DMS53 treated with DMSO at 0.1 percent for 48 hours (cell line): ENCODE measurements at regions not wholly inside any gene's neighbourhood (a gene's known extent, or its start where the extent isn't known, plus 50 kb on each side); places are given as distances from the start of the nearest gene placed in this dataset.
"Not testable (repeated sequence)": the region's sequence is repeated elsewhere in the genome, so short reads cannot be mapped to it uniquely, and the experiment has no call there.

Experiments
- DNase-seq: peaks from one replicate; lab custom pipeline; 2025; ENCODE audit not compliant: unreplicated experiment; lab: John Stamatoyannopoulos, UW

DNA sequence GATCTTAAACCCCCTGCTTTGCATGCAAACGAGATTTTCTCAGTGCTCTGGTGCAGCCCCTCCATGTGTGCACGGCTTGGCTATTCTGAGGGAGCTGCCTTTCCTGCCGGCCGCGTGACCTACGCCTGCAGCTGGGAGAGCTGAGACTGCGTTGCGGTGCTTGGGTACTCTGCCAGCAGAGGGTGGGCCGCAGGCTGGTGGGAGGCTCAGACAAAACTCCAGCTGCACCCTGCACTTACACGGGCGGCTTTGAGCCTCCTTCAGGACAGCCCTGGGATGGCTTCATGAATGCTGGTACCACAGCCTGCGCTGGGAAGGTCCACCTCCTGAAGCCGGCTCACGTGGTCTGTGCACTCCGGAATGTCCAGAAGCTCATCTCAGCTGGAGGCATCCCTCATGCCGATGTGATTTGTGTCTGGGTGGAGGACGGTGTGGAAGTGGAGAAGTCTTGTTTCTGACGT, 223.7 kb downstream of the DLL1 start:
- no peak for DNase-seq

DNA sequence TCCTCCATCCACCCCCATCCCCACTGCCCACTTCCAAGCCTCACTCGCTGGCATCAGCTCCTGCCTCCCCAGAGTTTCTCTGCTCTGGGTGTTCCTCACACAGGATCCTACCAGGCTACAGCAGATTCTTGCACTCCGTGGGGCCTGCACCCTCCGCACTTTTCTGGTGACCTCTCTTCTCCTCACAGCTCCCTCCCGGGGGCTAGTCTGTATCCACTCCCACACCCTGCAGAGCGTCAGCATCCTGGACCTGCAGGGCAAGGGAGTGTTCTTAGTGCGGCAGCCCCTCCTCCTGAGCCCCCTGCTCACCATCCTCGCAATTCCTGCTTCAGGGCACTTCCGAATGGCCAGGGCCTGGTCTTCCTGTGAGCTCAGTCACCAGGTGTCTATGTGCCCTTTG, 224.2 kb downstream of the DLL1 start:
- no peak for DNase-seq

DNA sequence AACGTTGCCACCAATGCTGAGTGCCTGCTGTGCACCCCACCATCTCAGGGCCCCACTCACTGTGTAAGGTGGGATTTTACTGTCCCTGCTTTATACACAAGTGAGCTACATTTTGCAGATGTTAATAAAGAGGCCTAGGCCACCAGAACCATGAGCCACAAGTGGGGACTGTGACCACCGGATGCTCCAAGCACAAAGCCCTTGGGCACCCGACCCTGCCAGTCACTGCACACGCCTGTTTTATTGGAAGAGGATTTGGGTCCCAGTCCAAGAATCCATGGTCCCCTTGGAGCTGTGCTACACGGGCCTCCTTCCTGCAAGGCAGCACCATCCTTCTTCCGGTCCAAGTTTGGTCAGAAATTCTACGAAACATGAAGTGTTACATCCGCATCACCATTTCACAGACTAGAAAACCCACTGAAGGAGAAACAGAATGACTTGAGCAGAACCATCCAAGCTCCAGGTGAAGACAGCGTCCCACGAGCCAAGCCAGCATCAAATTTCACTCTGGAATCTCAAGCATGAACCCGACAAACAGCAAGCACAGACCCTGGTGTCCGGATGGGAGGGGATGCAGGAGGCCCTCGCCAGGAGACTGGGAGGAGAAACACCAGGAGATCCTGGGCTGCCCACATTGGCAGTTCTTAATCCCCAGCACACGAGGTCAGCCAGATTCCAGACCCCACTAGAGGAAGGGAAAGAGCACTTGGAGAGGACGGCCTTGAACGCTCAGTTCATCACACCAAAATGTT, 226.9 kb downstream of the DLL1 start:
- no peak for DNase-seq

DNA sequence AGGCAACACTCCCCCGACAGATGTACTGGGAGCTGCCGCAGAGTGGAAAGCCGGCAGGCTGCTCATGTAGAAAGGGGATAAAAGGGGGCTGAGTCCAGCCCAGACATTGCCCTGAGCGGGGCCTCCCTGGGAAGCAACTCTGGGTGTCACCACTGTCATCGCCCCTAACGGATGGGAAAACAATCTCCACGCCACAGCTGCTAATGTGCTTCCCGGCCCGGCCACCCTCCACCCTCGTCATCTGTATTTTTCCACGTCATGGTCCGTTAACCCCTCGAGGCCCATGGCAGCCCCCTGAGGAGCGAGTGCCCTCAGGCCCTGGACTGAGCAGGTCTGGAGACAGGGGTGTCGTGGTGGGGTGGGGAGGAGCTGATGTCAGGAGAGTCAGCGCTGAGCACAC, 227.4 kb downstream of the DLL1 start:
- no peak for DNase-seq

DNA sequence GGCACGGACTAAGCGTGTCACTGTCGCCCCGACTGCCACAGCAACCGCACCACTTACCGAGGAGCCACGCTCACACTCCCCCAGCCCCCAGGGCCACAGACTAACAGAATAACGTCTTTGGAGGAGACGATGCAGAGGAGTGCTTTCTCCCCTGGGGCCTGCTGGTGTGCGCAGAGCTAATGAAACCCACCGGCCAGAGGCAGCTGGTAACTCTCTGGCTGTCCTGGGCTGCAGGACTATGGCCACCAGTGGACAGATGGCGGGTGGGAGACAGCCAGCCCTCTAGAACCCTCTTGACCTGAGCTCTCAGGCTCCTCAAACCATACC, 228.0 kb downstream of the DLL1 start:
- no peak for DNase-seq

DNA sequence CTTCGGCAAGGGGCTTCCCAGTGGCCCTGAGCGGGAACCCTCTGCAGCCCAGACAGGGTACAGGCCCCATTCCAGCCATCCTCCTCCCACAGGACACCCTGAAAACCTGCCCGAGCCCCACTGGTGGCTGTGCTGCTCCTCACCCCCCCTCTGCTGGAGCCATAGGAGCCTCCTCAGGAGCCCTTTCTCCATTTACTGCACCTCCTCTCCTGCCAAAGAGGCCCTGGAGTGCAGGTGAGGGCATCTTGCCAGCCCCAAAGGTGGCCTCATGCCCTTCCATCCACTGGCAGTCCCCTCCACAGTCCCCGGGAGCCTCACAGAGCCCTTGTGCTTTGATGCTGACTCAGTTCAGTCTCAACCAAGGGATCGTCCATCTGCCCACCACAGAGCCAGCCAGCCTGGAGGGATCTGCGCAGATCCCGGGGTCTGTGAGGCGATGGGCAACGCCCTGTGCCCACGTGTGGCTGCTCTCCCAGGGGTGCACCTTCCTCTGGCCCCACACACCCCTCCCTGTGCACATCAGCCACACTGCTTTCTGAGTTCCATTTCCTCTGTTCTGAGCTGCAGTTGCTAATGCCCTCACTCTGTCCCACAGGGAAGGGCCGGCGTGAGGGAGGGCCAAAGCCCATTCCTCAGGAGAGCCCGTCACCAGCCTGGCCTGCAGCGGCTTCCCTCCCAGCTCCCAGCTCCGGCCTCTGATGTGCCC, 228.5 kb downstream of the DLL1 start:
- no peak for DNase-seq

DNA sequence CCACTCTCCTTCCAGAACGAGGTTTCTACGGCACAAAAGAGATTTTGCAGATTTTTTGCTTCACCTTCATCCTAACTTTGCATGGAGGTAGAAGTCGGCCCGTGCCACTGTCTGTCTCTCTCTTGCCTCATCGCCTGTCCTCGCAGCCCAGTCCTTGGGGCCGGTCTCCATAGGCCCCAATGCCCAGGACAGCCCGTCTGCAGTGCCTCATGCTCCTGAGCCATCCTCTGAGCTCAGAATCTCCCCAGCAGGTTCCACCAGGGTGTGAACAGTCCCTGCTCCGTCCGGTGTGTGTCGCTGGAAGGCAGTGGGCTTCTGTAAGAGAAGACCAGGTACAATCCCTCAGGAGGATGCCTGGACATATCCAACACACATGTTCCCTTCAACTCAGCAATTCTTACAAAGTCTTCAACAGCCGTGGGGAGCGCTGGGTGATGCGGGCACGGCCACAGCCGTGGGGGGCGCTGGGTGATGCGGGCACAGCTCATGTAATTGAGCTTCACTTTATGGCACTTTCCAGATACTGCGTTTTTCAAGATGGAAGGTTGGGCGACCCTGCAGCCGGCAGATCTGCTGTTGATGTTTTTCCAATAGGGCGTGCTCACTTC, 231.9 kb downstream of the DLL1 start:
- no peak for DNase-seq

DNA sequence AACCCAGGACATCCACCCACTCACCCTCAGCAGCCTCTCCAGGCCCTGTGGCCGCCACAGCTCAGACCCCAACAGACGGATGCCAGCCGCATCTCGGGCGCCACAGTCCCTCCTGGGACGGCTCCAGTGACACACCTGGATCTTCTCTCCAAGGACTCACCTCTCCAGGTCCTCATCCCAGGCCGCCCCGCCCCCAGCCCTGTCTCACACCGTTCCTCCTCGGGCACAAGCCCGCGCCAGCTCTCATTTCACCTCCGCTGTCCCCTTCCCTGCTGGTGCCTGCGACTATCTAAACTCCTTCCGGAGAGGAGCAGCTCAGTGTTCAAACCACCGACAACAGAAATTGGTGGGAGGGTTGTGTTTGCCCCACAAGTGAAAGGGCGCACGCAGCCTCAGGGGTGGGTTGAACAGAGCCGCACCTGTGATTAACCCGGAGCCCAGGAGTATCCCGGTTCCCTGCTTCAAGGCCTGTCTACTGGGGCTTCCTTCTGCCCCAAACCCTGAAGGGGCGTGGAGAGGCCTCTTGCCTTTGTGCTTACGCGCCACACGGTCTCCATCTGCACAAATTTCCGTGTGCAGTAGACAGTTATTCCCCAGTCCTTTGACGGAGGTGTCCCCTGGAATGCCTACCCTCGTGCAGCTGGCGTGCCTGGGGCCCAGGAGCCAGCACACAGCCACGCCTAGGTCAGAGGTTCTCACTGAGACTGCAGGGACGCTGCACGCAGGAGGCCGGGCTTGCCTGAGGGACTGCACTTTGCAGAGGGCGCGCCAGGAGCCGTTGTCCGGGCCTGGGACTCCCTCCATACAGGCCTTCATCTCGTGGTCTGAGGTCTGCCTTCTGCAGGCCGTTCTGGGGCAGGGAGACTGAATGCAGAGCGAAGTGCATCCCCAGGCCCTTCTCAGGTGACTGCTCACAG, 232.7 kb downstream of the DLL1 start:
- no peak for DNase-seq

DNA sequence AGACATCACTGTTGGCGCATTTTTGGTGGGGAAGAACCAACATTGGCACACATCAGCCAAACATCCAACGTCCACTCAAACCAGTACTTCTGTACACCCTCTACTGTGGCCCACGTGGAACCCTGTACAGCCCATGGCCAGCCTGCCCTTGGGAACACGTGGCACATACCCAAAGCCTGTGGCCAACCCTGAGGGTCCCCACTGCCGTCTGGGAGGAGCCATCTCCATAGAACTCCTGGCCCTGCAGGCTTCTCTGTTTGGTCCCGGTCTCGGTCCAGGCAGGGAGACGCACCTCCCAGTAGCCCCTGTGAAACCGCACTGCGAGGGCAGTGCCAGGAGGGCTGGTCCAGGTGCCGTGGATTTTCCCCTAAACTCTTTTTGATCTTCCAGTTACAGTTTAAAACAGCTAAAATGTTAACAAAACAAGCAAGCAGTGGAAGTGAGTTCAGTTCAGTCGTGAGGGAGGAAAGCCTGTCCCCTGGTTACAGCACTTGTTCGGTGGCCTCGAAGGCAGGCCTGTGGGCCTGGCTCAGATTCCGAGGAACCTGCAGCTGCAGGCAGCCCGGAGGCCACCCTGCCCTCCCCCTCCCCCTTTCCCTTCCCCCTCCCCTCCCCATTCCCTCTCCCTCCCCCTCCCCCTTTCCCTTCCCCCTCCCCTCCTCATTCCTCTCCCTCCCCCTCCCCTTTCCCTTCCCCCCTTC, 233.7 kb downstream of the DLL1 start:
- no peak for DNase-seq

DNA sequence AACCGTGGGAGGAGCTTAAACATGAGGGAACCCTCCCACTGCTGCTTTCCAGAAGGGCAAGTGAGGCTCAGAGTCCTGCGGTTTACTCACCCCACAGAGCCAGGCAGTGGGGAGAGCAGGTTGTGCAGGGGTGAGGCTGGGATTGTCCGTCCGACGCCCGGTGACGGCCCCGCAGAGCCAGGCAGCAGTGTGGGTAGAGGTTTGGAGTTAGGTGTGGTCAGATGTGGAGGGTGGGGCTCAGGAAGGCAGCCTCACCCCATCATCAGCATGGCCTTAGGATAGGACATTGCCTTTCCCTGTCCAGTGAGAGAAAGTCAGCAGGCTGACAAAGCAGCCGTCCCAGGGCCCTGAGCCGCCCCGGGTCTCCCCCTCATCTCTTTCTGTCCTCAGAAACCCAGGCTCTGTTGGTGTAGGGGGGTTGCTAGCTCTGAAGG, 234.6 kb downstream of the DLL1 start:
- no peak for DNase-seq

DNA sequence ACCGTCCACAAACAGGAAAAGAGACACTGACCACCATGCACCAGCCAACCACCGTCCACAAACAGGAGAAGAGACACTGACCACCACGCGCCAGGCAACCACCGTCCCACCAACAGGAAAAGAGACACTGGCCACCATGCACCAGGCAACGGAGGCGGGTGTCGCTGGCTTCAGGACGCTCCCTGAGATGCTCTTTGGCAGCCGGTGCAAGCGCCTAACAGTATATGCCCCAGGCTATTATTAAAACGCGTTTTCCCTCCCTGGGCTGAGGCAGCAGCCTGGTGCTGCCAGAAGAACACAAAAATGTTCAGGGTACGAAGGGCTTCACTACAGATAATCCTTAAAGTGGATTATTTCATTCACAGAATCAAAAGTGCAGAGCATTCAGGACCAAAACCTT, 235.1 kb downstream of the DLL1 start:
- DNase-seq = not testable (repeated sequence)

DNA sequence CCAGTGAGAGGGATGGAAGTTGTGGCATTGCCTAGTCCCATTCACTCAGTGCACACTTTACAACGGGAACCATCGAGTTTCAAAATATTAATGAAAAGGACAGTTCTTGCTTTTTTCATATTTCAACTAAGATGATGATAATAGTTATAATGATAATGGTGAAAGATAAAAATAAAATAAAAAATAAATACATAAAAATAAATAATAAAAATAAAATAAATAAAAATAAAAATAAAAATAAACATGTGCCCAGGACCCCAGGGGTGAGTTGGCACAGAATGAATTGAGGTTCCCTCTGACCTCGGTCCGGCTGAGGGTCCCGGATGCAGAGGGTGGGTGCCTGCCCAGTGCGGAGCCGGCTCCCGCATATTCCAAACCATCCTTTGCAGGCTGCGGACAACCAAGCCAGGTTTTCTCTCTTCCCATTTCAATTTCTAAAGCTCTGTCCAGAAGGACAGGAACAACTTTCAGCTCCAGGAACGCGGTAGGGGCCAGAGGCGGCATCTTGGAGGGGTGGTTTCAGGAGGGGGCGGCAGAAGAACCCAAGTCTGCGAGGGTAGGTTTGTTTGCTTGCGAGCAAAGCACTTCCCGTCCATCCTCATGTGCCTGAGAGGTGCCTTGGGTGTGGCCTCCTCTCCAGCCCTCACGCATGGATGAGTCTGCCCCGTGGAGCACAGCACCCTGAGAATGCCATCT, 236.8 kb downstream of the DLL1 start:
- no peak for DNase-seq

DNA sequence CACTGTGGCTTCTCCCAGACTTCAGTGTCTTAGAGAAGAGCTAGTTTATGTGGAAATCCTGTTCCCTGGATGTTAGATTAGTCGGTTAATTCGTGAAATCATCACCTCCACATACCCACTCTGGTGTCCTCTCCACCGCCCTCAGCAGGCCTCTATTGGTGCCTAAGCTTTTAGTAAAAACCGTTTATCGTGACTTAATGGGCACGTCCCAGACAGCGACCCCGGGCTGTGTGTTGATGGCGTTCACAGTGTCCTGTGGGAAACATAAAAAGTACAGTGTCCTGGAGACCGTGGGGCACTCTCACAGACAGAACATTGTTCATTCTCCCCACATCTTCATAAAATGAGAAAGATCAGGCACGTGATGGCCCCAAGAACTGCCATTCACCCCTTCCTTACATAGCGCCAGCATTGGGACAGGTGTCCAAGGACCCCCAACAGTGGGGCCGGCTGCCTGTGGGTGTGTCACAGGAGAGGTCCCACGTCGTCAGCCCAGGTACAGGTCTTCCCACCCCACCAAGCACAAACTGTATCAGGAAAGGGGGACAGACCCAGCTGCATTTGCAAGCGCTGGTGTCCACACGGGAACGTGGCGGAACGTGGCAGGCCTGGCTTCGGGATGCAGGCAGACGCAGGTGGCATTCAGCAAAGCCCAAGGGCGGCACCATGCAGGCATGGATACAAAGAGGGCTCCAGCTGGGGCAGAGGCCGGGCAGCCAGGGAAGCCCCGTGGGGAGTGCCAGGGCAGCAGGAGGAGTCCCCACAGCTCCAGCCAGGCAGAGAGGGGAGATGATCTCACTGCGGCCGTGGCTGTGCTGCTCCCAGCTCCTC, 237.7 kb downstream of the DLL1 start:
- no peak for DNase-seq

DNA sequence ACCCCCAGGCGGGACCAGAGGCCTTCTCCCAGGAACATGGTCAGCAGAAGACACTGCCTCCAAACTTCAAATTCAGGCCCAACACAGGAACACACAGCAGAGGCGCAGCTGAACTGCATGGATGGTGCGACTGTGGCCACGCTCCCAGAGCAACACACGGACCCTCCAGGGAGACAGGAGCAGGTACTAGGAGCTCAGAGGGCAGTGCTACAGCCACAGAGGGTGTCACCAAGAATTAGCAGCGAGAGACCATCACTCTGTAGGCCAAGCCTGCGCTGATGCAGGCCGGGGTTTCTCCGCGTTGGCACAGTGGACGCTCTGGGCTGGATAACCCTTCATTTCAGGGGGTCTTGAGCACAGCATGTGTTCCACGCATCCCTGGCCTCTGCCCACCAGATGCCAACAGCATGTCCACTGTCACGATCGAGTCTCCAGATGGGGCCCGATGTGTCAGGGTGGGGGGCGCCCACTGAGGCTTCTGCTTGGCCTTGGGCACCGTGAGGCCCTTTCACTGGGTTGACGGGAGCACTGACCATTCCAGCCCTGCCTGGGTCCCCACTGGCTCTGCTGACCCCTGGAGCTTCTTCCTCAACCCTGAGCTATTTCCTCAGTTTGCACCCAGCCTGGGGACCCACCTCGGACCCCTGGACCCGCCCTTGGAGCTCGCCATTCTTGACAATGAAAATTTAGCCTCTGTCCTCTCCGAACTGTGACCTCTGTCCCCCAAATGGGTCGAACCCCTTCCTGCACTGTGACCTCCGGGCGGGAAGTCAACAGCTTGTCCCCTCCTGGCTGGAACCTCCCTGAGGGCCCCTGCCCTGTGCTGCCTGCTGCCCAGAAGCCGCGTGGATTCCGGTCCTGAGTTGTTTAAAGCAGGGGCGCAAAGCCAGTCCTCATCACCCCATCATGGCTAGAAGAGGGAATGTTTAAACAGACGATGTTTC, 239.4 kb downstream of the DLL1 start:
- DNase-seq = no peak

DNA sequence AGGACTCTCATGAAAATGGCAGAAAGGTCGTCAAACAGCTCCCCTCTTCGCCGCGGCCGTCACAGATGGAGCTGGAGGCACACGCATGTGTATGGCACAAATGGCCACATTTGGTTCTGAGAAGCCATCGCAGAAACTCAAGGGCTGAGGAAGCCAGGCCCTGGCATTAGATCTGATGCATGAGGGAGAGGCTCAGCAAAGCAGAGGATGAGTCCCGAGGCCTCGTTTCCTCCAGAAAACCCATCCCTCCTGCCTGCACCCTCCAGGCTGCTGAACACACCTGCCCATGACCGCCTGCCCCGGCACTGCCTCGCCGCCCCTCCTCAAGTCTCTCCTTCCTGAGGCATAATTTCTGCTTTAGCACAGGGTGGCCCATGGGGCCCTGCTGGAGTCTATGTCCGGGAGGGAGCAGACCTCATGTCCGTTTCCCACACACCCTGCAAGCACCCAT, 240.3 kb downstream of the DLL1 start:
- DNase-seq = no peak

DNA sequence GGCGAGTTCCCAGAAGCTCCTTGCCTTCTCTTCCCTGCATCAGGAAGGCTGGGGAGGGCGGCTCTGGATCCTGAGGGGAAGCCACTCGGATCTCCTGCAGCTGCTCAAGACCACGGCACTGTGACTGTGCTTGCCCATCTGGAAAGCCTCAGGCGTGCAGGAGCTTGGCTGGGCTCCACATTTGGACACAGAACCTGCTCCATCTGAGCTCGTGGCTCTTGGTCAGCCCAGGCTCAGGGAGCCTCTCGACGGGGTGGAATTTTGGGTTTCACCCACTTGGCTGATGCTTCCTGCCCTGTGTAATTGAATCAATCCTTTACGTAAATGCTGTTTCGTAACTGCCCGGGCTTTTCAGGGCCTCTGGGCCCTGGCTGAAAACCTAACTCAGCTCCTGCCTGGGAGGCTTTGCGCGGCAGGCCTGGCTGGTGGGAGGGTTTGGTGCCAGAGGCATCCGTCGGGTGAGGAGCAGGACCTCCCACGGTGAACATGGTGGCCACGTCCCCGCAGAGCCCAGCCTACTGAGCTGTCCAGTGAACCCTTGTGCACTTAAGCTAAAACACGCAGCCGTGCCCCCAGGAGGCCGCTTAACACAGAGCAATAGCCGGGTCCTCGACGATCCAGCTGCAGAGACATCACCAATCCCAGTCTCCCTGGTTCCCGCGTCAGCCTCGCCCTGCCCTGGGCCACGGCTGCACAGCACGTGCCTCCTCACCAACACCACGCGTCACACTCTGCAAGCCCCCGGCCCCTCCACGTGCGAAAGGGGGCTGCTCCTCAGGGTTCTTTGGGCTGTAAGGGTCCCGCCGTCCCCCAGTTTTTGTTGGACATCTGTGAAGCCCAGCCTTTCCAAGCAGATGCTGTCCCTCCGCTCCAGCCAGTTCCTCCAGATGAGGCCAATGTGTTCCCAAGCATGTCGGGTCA, 241.0 kb downstream of the DLL1 start:
- DNase-seq = no peak
